ENCODE measurements at regions not wholly inside any gene's neighbourhood (a gene's known extent, or its start where the extent isn't known, plus 50 kb on each side); places are given as distances from the start of the nearest gene placed in this dataset.

GRCh38 chr14:98234208-98234607, 1037.8 kb downstream of the BCL11B start:
- no peak for TF ChIP-seq CTCF (conservative IDR thresholded peaks at IDR 0.05 in 1 of 2, IDR thresholded peaks at IDR 0.05 in 1 of 2; ENCODE audit: extremely low read depth in 1 of 2, insufficient read depth in 1 of 2, low read depth in 1 of 2, low read length in 2 of 2)
- TF ChIP-seq EZH2 (IDR thresholded peaks at IDR 0.05; ENCODE audit: borderline replicate concordance, low read length): no peak

All from mammary epithelial cell (primary cell).